ENCODE measurements at regions not wholly inside any gene's neighbourhood (a gene's known extent, or its start where the extent isn't known, plus 50 kb on each side); places are given as distances from the start of the nearest gene placed in this dataset.

DNA sequence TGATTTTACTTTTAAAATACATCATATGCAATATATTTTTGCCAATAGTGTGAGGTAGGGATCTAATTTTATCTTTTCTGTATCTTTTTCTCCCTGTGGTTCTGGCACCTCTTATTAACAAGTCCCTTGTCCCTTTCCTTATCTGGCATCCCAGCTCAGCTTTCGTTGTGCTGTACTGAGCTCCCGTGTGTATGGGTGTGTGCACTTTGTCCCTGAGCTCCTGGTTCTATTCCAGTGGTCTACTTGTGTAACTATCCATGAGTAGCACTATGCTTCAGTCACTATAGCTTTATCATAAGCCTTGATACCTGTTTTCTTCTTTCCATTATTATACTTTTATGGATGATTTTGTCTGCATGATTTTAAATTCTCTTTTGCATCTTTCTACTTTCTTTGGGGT, 401.4 kb upstream of the POU3F3 start:
- H3K27ac ChIP-seq, result no peak overlapping the region
- no peaks in the 10 kb centered on the region for H3K36me3 ChIP-seq
- no peaks in the 10 kb centered on the region for H3K4me1 ChIP-seq
- no peaks in the 10 kb centered on the region for H3K9me3 ChIP-seq
- no peak overlapping the region for H3K4me3 ChIP-seq
- no peak for DNase-seq
- ATAC-seq, result no peak
- TF ChIP-seq, protein P1, sequence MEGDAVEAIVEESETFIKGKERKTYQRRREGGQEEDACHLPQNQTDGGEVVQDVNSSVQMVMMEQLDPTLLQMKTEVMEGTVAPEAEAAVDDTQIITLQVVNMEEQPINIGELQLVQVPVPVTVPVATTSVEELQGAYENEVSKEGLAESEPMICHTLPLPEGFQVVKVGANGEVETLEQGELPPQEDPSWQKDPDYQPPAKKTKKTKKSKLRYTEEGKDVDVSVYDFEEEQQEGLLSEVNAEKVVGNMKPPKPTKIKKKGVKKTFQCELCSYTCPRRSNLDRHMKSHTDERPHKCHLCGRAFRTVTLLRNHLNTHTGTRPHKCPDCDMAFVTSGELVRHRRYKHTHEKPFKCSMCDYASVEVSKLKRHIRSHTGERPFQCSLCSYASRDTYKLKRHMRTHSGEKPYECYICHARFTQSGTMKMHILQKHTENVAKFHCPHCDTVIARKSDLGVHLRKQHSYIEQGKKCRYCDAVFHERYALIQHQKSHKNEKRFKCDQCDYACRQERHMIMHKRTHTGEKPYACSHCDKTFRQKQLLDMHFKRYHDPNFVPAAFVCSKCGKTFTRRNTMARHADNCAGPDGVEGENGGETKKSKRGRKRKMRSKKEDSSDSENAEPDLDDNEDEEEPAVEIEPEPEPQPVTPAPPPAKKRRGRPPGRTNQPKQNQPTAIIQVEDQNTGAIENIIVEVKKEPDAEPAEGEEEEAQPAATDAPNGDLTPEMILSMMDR (IDR thresholded peaks at IDR 0.05), result no peak
- intact Hi-C loops (cut with DNase I), result no loop called here
- no peaks in the 10 kb centered on the region for H3K27me3 ChIP-seq (ENCODE audit: low read depth)

DNA sequence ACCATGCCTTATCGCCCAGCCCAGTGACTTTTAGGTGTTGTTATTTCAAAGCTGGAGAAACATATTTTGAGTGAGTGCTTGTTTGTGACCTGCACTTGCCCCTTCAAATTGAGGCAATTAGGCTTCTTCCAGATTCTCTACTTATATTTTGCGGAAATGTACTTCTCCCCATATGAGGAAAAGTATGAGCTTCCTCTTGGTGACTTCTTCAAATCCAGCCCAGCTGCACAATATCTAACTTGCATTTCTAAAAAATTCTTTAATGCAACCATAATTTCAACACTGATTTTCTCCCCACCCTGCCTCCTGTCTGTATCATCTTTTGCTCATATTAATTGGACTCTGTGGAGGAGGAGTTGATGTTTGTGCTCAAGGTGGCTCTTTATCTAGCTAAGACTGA, 391.2 kb upstream of the POU3F3 start:
- no peak for ATAC-seq
- no peak for DNase-seq
- TF ChIP-seq, protein P1 (IDR thresholded peaks at IDR 0.05), result no peak
- no peak overlapping the region for H3K4me3 ChIP-seq
- H3K27ac ChIP-seq, result no peak overlapping the region
- intact Hi-C loops (cut with DNase I), result no loop called here
- no peaks in the 10 kb centered on the region for H3K4me1 ChIP-seq
- no peaks in the 10 kb centered on the region for H3K9me3 ChIP-seq
- H3K36me3 ChIP-seq, result no peaks in the 10 kb centered on the region
- no peaks in the 10 kb centered on the region for H3K27me3 ChIP-seq (ENCODE audit: low read depth)

DNA sequence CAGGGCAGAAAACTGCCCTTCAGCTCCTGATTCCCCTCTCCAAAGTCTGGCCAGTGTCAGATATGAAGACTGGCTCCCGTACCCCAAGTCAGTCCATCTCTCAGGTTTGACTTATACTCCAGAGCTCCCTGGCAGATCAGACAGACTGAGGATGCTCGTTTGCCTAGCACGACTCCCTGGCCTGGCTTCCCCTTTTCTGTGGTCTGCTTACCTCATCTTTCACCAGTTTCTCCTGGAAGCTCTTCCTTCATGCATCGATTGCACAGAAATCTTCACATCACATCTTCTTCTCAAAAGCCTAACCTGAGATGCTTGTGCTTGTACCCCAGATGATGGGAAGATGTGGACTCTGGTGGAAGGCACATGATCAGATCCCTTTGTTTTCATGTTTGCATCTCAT, 387.9 kb upstream of the POU3F3 start:
- ATAC-seq (no peak), DNase-seq (no peak)
- Histone ChIP-seq H3K9me3 (no peaks in the 10 kb centered on the region), H3K36me3 (no peaks in the 10 kb centered on the region), H3K4me3 (no peak overlapping the region), H3K4me1 (no peaks in the 10 kb centered on the region), H3K27ac (no peak overlapping the region), H3K27me3 (ENCODE audit: low read depth) (no peaks in the 10 kb centered on the region)
- intact Hi-C loops (cut with DNase I), result no loop called here
- TF ChIP-seq, protein P1 (IDR thresholded peaks at IDR 0.05), result no peak

DNA sequence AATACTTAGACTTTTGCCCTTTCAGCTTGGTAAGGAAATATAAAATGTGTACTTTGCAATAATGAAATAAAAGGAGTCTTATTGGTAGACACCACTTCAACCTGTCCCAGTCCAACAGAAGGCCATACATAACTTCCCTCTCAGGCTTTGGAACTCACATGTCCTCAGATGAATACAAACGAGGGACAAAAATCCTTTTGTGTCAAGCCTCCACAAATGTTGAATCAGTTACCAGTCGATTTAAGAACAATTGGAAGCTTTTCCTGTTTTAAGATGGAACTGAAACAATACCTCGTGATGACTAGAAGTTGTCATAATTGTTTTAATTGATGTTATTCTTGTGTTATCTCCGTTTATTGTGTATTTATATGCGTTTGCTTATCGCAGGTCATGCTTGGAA, 385.1 kb upstream of the POU3F3 start:
- intact Hi-C loops (cut with DNase I), result no loop called here
- Histone ChIP-seq H3K27me3 (ENCODE audit: low read depth) (no peaks in the 10 kb centered on the region), H3K9me3 (no peaks in the 10 kb centered on the region), H3K36me3 (no peaks in the 10 kb centered on the region), H3K4me3 (no peak overlapping the region), H3K27ac (no peak overlapping the region), H3K4me1 (no peaks in the 10 kb centered on the region)
- TF ChIP-seq, protein P1 (IDR thresholded peaks at IDR 0.05), result no peak
- ATAC-seq (no peak), DNase-seq (no peak)

DNA sequence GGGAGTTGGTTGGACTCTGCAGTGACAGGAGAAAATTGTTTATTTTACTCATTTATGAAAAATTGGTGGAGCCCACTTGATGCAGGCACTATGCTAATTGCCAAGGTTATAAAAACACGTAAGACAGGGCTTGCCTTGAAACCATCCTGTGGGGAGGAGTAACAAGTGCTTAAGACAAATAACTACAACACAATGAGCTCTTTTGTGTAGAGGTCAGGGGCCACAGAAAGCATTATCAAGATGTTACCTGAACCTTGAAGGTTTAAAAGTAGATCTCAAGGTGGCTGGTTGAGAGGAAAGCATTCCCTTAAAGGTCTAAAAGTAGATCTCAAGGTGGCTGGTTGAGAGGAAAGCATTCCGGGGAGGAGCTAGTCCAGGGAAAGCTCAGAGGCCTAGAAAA, 381.8 kb upstream of the POU3F3 start:
- TF ChIP-seq, protein P1 (IDR thresholded peaks at IDR 0.05), result no peak
- no peak for DNase-seq
- Histone ChIP-seq H3K27me3 (ENCODE audit: low read depth) (no peaks in the 10 kb centered on the region), H3K36me3 (no peaks in the 10 kb centered on the region), H3K4me3 (no peak overlapping the region), H3K27ac (no peak overlapping the region), H3K4me1 (no peaks in the 10 kb centered on the region), H3K9me3 (no peaks in the 10 kb centered on the region)
- intact Hi-C loops (cut with DNase I), result no loop called here
- no peak for ATAC-seq

DNA sequence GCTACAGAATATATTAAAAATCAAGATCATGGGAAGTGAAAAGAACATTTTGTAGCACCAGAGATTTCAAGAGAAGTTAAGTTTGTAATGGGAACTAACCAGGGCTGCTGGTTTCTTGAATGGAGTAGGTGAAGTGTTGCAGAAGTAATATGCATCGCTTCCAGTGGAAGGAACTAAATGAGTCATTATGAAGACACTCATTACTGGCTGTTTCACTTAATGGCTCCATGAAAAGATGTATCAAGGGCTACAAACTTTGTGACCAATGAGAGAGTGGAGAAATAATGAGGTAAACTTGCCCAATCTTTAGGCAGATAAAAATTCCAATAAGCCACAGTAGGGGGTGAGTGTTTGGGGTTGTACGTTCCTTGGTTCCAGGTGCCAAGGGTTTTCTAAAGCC, 380.4 kb upstream of the POU3F3 start:
- no peaks in the 10 kb centered on the region for H3K4me1 ChIP-seq
- intact Hi-C loops (cut with DNase I), result no loop called here
- H3K4me3 ChIP-seq, result no peak overlapping the region
- ATAC-seq (no peak), DNase-seq (no peak)
- TF ChIP-seq, protein P1 (IDR thresholded peaks at IDR 0.05), result no peak
- no peaks in the 10 kb centered on the region for H3K9me3 ChIP-seq
- no peak overlapping the region for H3K27ac ChIP-seq
- no peaks in the 10 kb centered on the region for H3K36me3 ChIP-seq
- H3K27me3 ChIP-seq (ENCODE audit: low read depth), result no peaks in the 10 kb centered on the region
